H9 (cell line): ENCODE measurements at regions not wholly inside any gene's neighbourhood (a gene's known extent, or its start where the extent isn't known, plus 50 kb on each side); places are given as distances from the start of the nearest gene placed in this dataset.

ENCODE experiments used
- DNase-seq: peaks from one replicate; pipeline ENCODE4 v3.0.0-alpha.2; 2017
- H2AFZ ChIP-seq: one replicate; pipeline ENCODE4 v1.6.1; 2013; ENCODE audit warnings: mild to moderate bottlenecking, low read length, control low read depth, moderate library complexity
- H2AK5ac ChIP-seq: 2 replicates; pipeline ENCODE4 v1.6.1; 2013; ENCODE audit warnings: low read length, control low read depth, mixed read lengths; ENCODE audit not compliant: insufficient read length
- H2BK120ac ChIP-seq: one replicate; pipeline ENCODE4 v1.6.1; 2013; ENCODE audit warnings: low read depth, mild to moderate bottlenecking, low read length, control low read depth, inconsistent platforms; ENCODE audit not compliant: poor library complexity, severe bottlenecking
- H2BK12ac ChIP-seq: 2 replicates; pipeline ENCODE4 v1.6.1; 2013; ENCODE audit warnings: low read length, control low read depth, mixed read lengths, low read depth; ENCODE audit not compliant: insufficient read length
- H2BK15ac ChIP-seq: 2 replicates; pipeline ENCODE4 v1.6.1; 2013; ENCODE audit warnings: low read depth, low read length, control low read depth
- H2BK20ac ChIP-seq: one replicate; pipeline ENCODE4 v1.6.1; 2013; ENCODE audit warnings: low read depth, mild to moderate bottlenecking, low read length, control low read depth, inconsistent platforms; ENCODE audit not compliant: poor library complexity, severe bottlenecking
- H2BK5ac ChIP-seq: 2 replicates; pipeline ENCODE4 v1.6.1; 2013; ENCODE audit warnings: low read length, control low read depth, mixed read lengths; ENCODE audit not compliant: insufficient read length
- H3K14ac ChIP-seq: 2 replicates; pipeline ENCODE4 v1.6.1; 2013; ENCODE audit warnings: low read length, control low read depth; ENCODE audit not compliant: insufficient read depth
- H3K18ac ChIP-seq: 2 replicates; pipeline ENCODE4 v1.6.1; 2013; ENCODE audit warnings: low read depth, mild to moderate bottlenecking, mixed read lengths, low read length, control low read depth; ENCODE audit not compliant: insufficient read length
- H3K23ac ChIP-seq: 2 replicates; pipeline ENCODE4 v1.6.1; 2013; ENCODE audit warnings: low read length, control low read depth, mixed read lengths, low read depth; ENCODE audit not compliant: insufficient read length
- H3K23me2 ChIP-seq: 2 replicates; pipeline ENCODE4 v1.6.1; 2013; ENCODE audit warnings: low read depth, mild to moderate bottlenecking, mixed read lengths, low read length, control low read depth; ENCODE audit not compliant: insufficient read length, poor library complexity, severe bottlenecking
- H3K27ac ChIP-seq: 2 replicates; pipeline ENCODE4 v1.5.1; 2013; ENCODE audit warnings: low read length, control low read depth, mixed read lengths, low read depth; ENCODE audit not compliant: insufficient read length
- H3K27me3 ChIP-seq: 2 replicates; pipeline ENCODE4 v1.6.1; 2013; ENCODE audit warnings: low read length, control low read depth, inconsistent platforms; ENCODE audit not compliant: insufficient read depth
- H3K4ac ChIP-seq: 2 replicates; pipeline ENCODE4 v1.6.1; 2013; ENCODE audit warnings: low read depth, mild to moderate bottlenecking, control low read depth, inconsistent platforms, low read length, moderate library complexity
- H3K4me1 ChIP-seq: 2 replicates; pipeline ENCODE4 v1.6.1; 2013; ENCODE audit warnings: low read length, control low read depth, inconsistent platforms; ENCODE audit not compliant: insufficient read depth
- H3K4me2 ChIP-seq: 2 replicates; pipeline ENCODE4 v1.6.1; 2013; ENCODE audit warnings: low read length, control low read depth, mixed read lengths; ENCODE audit not compliant: insufficient read length, insufficient read depth
- H3K56ac ChIP-seq: 2 replicates; pipeline ENCODE4 v1.6.1; 2013; ENCODE audit warnings: low read depth, mild to moderate bottlenecking, mixed read lengths, low read length, control low read depth; ENCODE audit not compliant: insufficient read length
- H3K79me1 ChIP-seq: 2 replicates; pipeline ENCODE4 v1.6.1; 2013; ENCODE audit warnings: low read depth, mild to moderate bottlenecking, moderate library complexity, low read length, control low read depth, inconsistent platforms; ENCODE audit not compliant: insufficient read depth, poor library complexity, severe bottlenecking
- H3K79me2 ChIP-seq: 2 replicates; pipeline ENCODE4 v1.6.1; 2013; ENCODE audit warnings: low read length, control low read depth, inconsistent platforms; ENCODE audit not compliant: insufficient read depth
- H3K9ac ChIP-seq: 2 replicates; pipeline ENCODE4 v1.6.1; 2013; ENCODE audit warnings: low read length, control low read depth, mixed read lengths; ENCODE audit not compliant: insufficient read length; ENCODE audit errors: extremely low read depth
- H3K9me3 ChIP-seq: one replicate; pipeline ENCODE4 v1.6.1; 2013; ENCODE audit warnings: low read depth, low read length, inconsistent platforms; ENCODE audit not compliant: control insufficient read depth
- H3T11ph ChIP-seq: one replicate; pipeline ENCODE4 v1.6.1; 2013; ENCODE audit warnings: mild to moderate bottlenecking, low read length, control low read depth, inconsistent platforms
- H4K20me1 ChIP-seq: one replicate; pipeline ENCODE4 v1.6.1; 2013; ENCODE audit not compliant: control insufficient read depth, insufficient read length, insufficient read depth
- H4K5ac ChIP-seq: 2 replicates; pipeline ENCODE4 v1.6.1; 2013; ENCODE audit warnings: low read depth, mild to moderate bottlenecking, mixed read lengths, low read length, control low read depth; ENCODE audit not compliant: insufficient read length
- H4K8ac ChIP-seq: replicated peaks from 2 replicates; pipeline ENCODE4 v1.6.1; 2013; ENCODE audit warnings: low read length, control low read depth, mixed read lengths, low read depth; ENCODE audit not compliant: insufficient read length
- H4K91ac ChIP-seq: 2 replicates; pipeline ENCODE4 v1.6.1; 2013; ENCODE audit warnings: low read depth, mild to moderate bottlenecking, moderate library complexity, mixed read lengths, low read length, control low read depth; ENCODE audit not compliant: insufficient read length
- H3K27ac Mint-ChIP-seq, 3 experiments: 2 replicates in 2 of 3; 3 replicates in 1 of 3; pipeline ENCODE4 v1.8.0; 2020 to 2021; ENCODE audit warnings: mixed read lengths in 3 of 3, mild to moderate bottlenecking in 1 of 3, moderate library complexity in 1 of 3
- H3K27me3 Mint-ChIP-seq: 2 replicates; pipeline ENCODE4 v1.8.0; 2021; ENCODE audit warnings: low read depth, mild to moderate bottlenecking, moderate library complexity, mixed read lengths
- H3K36me3 Mint-ChIP-seq, 3 experiments: 2 replicates in 2 of 3; 3 replicates in 1 of 3; pipeline ENCODE4 v1.8.0; 2020 to 2021; ENCODE audit warnings: low read depth in 3 of 3, mixed read lengths in 3 of 3; ENCODE audit not compliant: insufficient read depth in 1 of 3
- H3K4me1 Mint-ChIP-seq, 2 experiments: 2 replicates each; pipeline ENCODE4 v1.8.0; 2020; ENCODE audit warnings: mixed read lengths in 2 of 2
- H3K4me3 Mint-ChIP-seq, 2 experiments: 2 replicates in 1 of 2; 3 replicates in 1 of 2; pipeline ENCODE4 v1.8.0; 2020 to 2021; ENCODE audit warnings: mild to moderate bottlenecking in 2 of 2, mixed read lengths in 2 of 2, moderate library complexity in 1 of 2
- H3K9me3 Mint-ChIP-seq, 2 experiments: 2 replicates in 1 of 2; 3 replicates in 1 of 2; pipeline ENCODE4 v1.8.0; 2020; ENCODE audit warnings: mild to moderate bottlenecking in 2 of 2, mixed read lengths in 2 of 2, moderate library complexity in 1 of 2
- WGBS: extraction: QIAGEN DNeasy Blood & Tissue Kit; methylation state at CpG from one replicate; pipeline ENCODE4 v1.1.7; 2013; ENCODE audit warnings: missing lambda C conversion rate, low lambda C conversion rate, mixed read lengths; ENCODE audit not compliant: insufficient read length; ENCODE audit errors: extremely low coverage; 5-methylcytosine and 5-hydroxymethylcytosine counted together
- TF ChIP-seq, protein P1 (sequence below): fragments of 200-600 bp; sonication (generic); conservative IDR thresholded peaks from 3 replicates; pipeline ENCODE4 v1.8.0; 2021; ENCODE audit warnings: antibody characterized with exemption, mild to moderate bottlenecking

DNA sequence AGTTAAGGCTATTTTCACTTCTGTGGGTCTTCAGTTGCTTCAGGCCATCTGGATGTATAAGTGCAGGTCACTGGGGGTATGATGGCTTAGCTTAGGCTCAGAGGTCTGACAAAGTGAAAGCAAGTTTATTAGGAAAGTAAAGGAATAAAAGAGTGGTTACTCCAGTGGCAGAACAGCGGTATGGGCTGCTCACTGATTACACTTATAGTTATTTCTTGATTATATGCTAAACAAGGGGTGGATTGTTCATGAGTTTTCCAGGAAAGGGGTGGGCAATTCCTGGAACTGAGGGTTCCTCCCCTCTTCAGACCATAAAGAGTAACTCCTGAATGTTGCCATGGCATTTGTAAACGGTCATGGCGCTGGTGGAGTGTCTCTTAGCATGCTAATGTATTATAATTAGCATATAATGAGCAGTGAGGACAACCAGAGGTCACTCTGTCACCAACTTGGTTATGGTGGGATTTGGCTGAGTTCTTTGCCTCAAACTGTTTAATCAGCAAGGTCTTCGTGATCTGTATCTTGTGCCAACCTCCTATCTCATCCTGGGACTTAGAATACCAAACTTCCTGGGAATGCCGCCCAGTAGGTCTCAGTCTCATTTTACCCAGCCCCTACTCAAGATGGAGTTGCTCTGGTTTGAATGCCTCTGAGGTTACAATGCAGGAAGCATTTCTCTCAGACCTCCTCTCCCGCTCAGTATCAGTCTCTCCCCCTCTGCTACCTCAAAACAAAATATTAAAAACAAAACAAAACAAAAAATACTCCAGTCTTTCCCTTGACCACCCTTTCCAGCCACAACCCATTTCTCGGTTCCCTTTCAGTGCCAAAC, 71.3 kb upstream of the SLC22A11 start:
- Histone ChIP-seq H3K79me2 (no peaks in the 10 kb centered on the region), H3K23me2 (no peaks in the 10 kb centered on the region), H3K4me2 (no peak overlapping the region), H3K9ac (no peak overlapping the region), H3T11ph (no peak overlapping the region), H3K4ac (no peak overlapping the region), H2BK5ac (no peak overlapping the region), H2BK120ac (no peak overlapping the region), H2BK20ac (no peak overlapping the region), H4K5ac (no peak overlapping the region), H3K27ac (no peak overlapping the region), H4K20me1 (no peaks in the 10 kb centered on the region), H4K8ac (no peak overlapping the region), H2AFZ (no peak overlapping the region), H3K56ac (no peak overlapping the region), H3K27me3 (no peaks in the 10 kb centered on the region), H3K23ac (no peak overlapping the region), H3K79me1 (no peaks in the 10 kb centered on the region), H2BK12ac (no peak overlapping the region), H3K14ac (no peak overlapping the region), H3K4me1 (no peaks in the 10 kb centered on the region), H3K18ac (no peak overlapping the region), H4K91ac (no peak overlapping the region), H2BK15ac (no peak overlapping the region), H3K9me3 (no peaks in the 10 kb centered on the region), H2AK5ac (no peak overlapping the region)
- no peak overlapping the region for H3K27ac Mint-ChIP-seq
- no peaks in the 10 kb centered on the region; a peak in 1 of 7 replicates for H3K36me3 Mint-ChIP-seq
- H3K9me3 Mint-ChIP-seq, result no peaks in the 10 kb centered on the region; a peak in 1 of 5 replicates
- H3K27me3 Mint-ChIP-seq, result peaks cover 46% of the 10 kb centered on the region
- peaks cover 10 to 16% of the 10 kb centered on the region in 2 experiments for H3K4me1 Mint-ChIP-seq
- no CpG with 5 or more reads among the region's 7 CpGs for WGBS
- no peak overlapping the region for H3K4me3 Mint-ChIP-seq
- DNase-seq, result no peak
- TF ChIP-seq, protein P1, sequence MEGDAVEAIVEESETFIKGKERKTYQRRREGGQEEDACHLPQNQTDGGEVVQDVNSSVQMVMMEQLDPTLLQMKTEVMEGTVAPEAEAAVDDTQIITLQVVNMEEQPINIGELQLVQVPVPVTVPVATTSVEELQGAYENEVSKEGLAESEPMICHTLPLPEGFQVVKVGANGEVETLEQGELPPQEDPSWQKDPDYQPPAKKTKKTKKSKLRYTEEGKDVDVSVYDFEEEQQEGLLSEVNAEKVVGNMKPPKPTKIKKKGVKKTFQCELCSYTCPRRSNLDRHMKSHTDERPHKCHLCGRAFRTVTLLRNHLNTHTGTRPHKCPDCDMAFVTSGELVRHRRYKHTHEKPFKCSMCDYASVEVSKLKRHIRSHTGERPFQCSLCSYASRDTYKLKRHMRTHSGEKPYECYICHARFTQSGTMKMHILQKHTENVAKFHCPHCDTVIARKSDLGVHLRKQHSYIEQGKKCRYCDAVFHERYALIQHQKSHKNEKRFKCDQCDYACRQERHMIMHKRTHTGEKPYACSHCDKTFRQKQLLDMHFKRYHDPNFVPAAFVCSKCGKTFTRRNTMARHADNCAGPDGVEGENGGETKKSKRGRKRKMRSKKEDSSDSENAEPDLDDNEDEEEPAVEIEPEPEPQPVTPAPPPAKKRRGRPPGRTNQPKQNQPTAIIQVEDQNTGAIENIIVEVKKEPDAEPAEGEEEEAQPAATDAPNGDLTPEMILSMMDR, result no peak
